H54 (cell line): ENCODE measurements at regions not wholly inside any gene's neighbourhood (a gene's known extent, or its start where the extent isn't known, plus 50 kb on each side); places are given as distances from the start of the nearest gene placed in this dataset.
A peak's percentile ranks its signal among the peaks of the same experiment; 100 is the strongest.

Experiments
- DNase-seq: peaks from one replicate; pipeline ENCODE4 v3.0.0; 2011; ENCODE audit warnings: low spot score, mixed read lengths; ENCODE audit not compliant: insufficient read length
- FAIRE-seq: peaks from 3 replicates; lab custom pipeline; 2011; peaks lifted over from hg19 to GRCh38; lab: Jason Lieb, UNC
- POLR2A ChIP-seq: IDR thresholded peaks from 2 replicates; pipeline ENCODE4 v1.6.1; 2011; ENCODE audit warnings: low read depth, mild to moderate bottlenecking, low read length

GRCh38 chr15:29379647-29380046 lies 110.0 kb upstream of the NSMCE3 start:
- TF ChIP-seq POLR2A, result no peak
- FAIRE-seq (no peak), DNase-seq (no peak)

GRCh38 chr15:29377161-29377560 lies 107.5 kb upstream of the NSMCE3 start:
- no peak for FAIRE-seq
- TF ChIP-seq POLR2A, result no peak
- DNase-seq, result no peak

GRCh38 chr15:29376590-29376989 lies 107.0 kb upstream of the NSMCE3 start:
- no peak for FAIRE-seq
- no peak for DNase-seq
- no peak for TF ChIP-seq POLR2A

GRCh38 chr15:29369261-29369660 lies 99.6 kb upstream of the NSMCE3 start:
- TF ChIP-seq POLR2A, result no peak
- FAIRE-seq, result no peak

GRCh38 chr15:29364426-29365078 lies 94.9 kb upstream of the NSMCE3 start:
- peak; percentile 38 for DNase-seq
- FAIRE-seq, result peak; percentile 87
- no peak for TF ChIP-seq POLR2A

More at GRCh38 chr15:29369261-29369660, 99.6 kb upstream of the NSMCE3 start:
- no peak for DNase-seq

- no peak for TF ChIP-seq POLR2A
- DNase-seq (no peak), FAIRE-seq (no peak)
Observed at GRCh38 chr15:29361560-29361959, 91.9 kb upstream of the NSMCE3 start.

GRCh38 chr15:29360152-29360551 lies 90.5 kb upstream of the NSMCE3 start:
- FAIRE-seq (no peak), DNase-seq (no peak)
- no peak for TF ChIP-seq POLR2A

DNA sequence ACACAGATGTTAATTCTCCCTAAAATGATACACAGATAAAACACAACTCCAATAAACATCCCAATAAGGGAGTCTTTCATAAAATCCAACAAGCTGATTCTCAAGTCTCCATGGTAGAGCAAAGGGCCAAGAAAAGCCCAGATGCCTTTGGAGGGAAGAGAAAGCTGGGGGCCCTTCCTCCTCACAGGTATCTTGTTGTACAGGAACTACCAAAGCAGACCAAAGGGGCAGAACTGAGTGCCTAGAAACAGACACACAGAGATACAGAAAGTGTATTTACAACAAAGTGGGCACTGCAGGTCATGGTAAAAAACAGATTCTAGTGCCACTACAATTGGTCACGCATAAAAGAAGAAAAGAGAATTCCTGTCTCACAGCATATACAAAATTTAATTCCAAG lies 87.2 kb upstream of the NSMCE3 start:
- TF ChIP-seq POLR2A, result no peak
- DNase-seq, result no peak
- no peak for FAIRE-seq

GRCh38 chr15:29355477-29355876 lies 85.9 kb upstream of the NSMCE3 start:
- no peak for TF ChIP-seq POLR2A
- FAIRE-seq (no peak), DNase-seq (no peak)

DNA sequence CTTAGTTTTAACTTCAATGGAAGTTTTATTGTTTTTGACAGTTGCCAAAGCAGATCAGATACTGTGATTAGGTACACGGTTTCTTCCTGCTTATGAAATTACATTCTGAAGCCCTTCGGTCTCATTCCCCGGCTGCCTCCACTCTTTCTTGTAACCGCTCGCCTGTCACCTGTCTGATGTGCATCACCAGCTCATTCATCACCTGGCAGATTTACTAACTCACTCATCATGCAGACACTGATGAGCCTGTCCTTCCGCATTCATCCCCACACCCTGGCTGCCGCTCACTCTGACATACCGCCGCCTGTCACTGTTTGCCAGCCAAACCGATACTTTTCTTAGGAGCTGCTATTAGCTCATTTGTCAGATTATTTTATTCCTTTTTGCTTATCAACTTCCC lies 82.8 kb upstream of the NSMCE3 start:
- DNase-seq, result no peak
- no peak for TF ChIP-seq POLR2A
- no peak for FAIRE-seq

- FAIRE-seq (no peak), DNase-seq (no peak)
- TF ChIP-seq POLR2A, result no peak
Observed at GRCh38 chr15:29349196-29349595, 79.6 kb upstream of the NSMCE3 start.

GRCh38 chr15:29348336-29348914 lies 78.8 kb upstream of the NSMCE3 start:
- TF ChIP-seq POLR2A, result no peak
- FAIRE-seq, result no peak
- DNase-seq, result no peak

GRCh38 chr15:29346998-29347397 lies 77.4 kb upstream of the NSMCE3 start:
- FAIRE-seq (no peak), DNase-seq (no peak)
- TF ChIP-seq POLR2A, result no peak

DNA sequence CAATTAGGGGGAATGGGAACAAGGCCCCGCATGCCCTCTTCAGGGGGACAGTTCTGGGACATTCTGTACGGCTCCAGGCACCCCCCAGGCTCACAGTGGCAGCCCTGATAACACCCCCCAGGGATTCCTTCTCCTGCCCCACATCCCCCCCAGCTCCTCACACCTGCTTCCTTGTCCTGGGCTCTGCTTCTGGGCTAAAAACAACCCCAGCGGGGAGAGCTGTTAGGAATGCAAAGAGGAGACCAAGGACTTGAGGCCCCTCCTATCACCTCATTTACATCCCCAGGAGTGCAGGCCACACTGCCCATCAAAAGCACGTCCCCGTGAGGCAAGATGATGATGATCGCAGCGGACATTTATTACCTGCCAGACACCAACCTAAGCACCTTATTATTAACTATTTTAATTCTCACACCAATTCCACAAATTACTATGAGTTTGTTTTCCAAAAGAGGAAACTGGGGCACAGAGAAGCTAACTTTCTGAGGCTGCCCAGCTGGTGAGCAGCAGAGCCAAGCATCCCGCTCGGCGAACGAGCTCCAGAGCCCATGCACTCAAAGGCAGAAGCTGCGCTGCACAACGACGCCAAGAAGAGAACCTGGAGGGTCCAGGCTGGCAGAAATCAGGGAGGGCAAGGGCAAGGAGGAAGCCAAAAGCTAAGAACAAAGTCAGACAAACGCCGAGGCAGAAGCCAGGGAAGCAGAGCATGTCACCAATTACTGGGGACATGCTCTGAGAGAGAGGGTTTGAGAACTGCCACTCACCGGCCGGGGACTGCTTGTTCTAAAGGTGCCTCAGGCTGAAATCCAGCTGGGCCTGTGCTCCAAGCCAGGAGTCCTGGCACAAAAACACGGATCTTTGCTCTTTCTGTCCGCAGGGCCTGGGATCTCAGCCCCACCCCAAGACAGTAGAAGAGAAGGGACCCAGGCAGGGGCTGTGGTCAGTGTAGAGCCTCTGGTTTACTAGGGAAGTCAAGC lies 76.2 kb upstream of the NSMCE3 start:
- DNase-seq (no peak), FAIRE-seq (no peak)
- no peak for TF ChIP-seq POLR2A
